Caco-2 (cell line): ENCODE measurements at regions not wholly inside any gene's neighbourhood (a gene's known extent, or its start where the extent isn't known, plus 50 kb on each side); places are given as distances from the start of the nearest gene placed in this dataset.

Source experiments
- BruUV-seq: library from RNA; stranded (reverse); fragments of 400-500 nt; replicated peaks from 2 replicates; lab custom pipeline; 2021; lab: Mats Ljungman, UMichigan
- CTCF ChIA-PET: fragments of 300-600 bp; sonication (Branson Sonifier 250); formaldehyde crosslinking; loops from one replicate; lab custom pipeline; 2022; ENCODE audit warnings: antibody characterized with exemption; lab: Charles Lee
- POLR2A ChIA-PET: fragments of 300-600 bp; sonication (Branson Sonifier 250); formaldehyde crosslinking; loops from one replicate; lab custom pipeline; 2022; ENCODE audit warnings: antibody characterized with exemption; lab: Charles Lee
- DNase-seq, 2 experiments: peaks; one replicate each; pipeline versions ENCODE4 v3.0.0 to v3.0.0-alpha.2; 2020 to 2022
- H3K27me3 ChIP-seq: replicated peaks from 2 replicates; pipeline ENCODE4 v1.6.0; 2011; ENCODE audit warnings: low read length; ENCODE audit not compliant: control insufficient read depth, insufficient read depth
- H3K36me3 ChIP-seq: 2 replicates; pipeline ENCODE4 v1.5.1; 2011; ENCODE audit warnings: low read length; ENCODE audit not compliant: control insufficient read depth, insufficient read depth
- H3K4me1 ChIP-seq: fragments of 250-450 bp; sonication (Bioruptor Pico); 2 replicates; pipeline ENCODE4 v1.5.1; 2020; ENCODE audit warnings: mild to moderate bottlenecking
- H3K4me3 ChIP-seq: 2 replicates; pipeline ENCODE4 v1.5.1; 2011; ENCODE audit warnings: low read depth, mild to moderate bottlenecking, control low read depth, low read length
- H3K9me3 ChIP-seq: fragments of 250-450 bp; sonication (Bioruptor Pico); 2 replicates; pipeline ENCODE4 v1.5.1; 2020; ENCODE audit warnings: mild to moderate bottlenecking, moderate library complexity
- H3K27ac Mint-ChIP-seq: one replicate; pipeline ENCODE4 v1.8.0; 2022; ENCODE audit warnings: mixed read lengths; ENCODE audit not compliant: unreplicated experiment
- H3K27me3 Mint-ChIP-seq: one replicate; pipeline ENCODE4 v1.8.0; 2022; ENCODE audit warnings: mixed read lengths; ENCODE audit not compliant: insufficient read depth, unreplicated experiment
- H3K36me3 Mint-ChIP-seq: one replicate; pipeline ENCODE4 v1.8.0; 2022; ENCODE audit warnings: mild to moderate bottlenecking, mixed read lengths; ENCODE audit not compliant: insufficient read depth, unreplicated experiment
- H3K4me1 Mint-ChIP-seq: one replicate; pipeline ENCODE4 v1.8.0; 2022; ENCODE audit warnings: low read depth, mixed read lengths; ENCODE audit not compliant: unreplicated experiment
- H3K4me3 Mint-ChIP-seq: one replicate; pipeline ENCODE4 v1.8.0; 2022; ENCODE audit warnings: mild to moderate bottlenecking, moderate library complexity, mixed read lengths; ENCODE audit not compliant: unreplicated experiment
- H3K9me3 Mint-ChIP-seq: one replicate; pipeline ENCODE4 v1.8.0; 2022; ENCODE audit warnings: mixed read lengths; ENCODE audit not compliant: unreplicated experiment
- intact Hi-C: fragments of 100-400 bp; cut with micrococcal nuclease; formaldehyde crosslinking; loops from one replicate; pipeline ENCODE4 v1.10.0; 2022; ENCODE audit not compliant: unreplicated experiment
- TF ChIP-seq, protein P1 (sequence below), 2 experiments: fragments of 200-600 bp in 1 of 2; IDR thresholded peaks; 1 replicate in 1 of 2; 2 replicates in 1 of 2; pipeline versions ENCODE4 v1.5.1 to v1.8.0; 2011 to 2022; ENCODE audit warnings: antibody characterized with exemption in 1 of 2, control low read depth in 1 of 2, inconsistent platforms in 1 of 2, low read depth in 1 of 2, low read length in 1 of 2, mild to moderate bottlenecking in 1 of 2, moderate library complexity in 1 of 2; ENCODE audit not compliant: insufficient read depth in 1 of 2, severe bottlenecking in 1 of 2, unreplicated experiment in 1 of 2

DNA sequence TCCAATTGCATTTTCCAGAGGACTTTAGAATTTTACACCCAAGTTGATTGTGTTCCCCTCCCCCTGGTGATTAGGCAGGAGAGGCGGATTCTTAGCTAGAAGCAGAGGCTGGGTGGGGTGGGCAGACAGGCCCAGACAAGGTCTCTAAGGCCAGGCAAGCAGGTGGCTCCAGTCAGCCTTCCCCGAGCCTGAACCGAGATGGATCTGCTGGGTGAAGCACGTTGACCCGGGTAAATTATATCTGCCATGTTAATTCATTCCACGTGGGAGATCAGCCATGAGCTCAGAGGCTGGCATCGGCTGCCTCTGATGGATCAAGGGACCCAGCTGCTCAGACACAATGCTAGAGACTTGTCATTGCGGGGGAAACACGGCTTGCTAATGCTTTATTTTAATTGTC, 159.5 kb upstream of the MAFB start:
- CTCF ChIA-PET, result no interaction called here
- intact Hi-C loops, result no loop called here
- peaks cover 16% of the 10 kb centered on the region for H3K27me3 Mint-ChIP-seq

DNA sequence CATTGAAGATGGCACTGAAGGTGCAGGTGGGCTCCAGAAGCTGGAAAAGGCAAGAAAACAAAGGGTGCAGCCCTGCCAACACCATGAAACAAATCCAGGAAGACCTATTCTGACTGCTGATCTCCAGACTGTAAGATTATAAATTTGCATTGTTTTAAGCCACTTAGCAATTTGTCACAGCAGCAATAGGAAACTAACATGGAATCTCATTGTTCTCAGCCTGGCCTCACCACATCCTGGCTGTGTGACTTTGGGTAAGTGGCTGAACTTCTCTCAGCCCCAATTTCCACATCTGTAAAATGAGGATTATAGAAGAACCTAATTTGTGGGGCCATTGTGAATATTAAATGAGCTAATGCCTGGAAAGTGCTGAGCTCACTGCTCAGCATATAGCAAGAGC, 160.4 kb upstream of the MAFB start:
- no peak overlapping the region for H3K4me3 ChIP-seq
- Mint-ChIP-seq H3K27ac (no peak overlapping the region), H3K4me3 (no peak overlapping the region), H3K36me3 (no peaks in the 10 kb centered on the region), H3K27me3 (peaks cover 21% of the 10 kb centered on the region), H3K4me1 (no peaks in the 10 kb centered on the region), H3K9me3 (peaks cover 10% of the 10 kb centered on the region)
- no TSS peak for BruUV-seq
- intact Hi-C loops, result no loop called here
- TF ChIP-seq, protein P1, sequence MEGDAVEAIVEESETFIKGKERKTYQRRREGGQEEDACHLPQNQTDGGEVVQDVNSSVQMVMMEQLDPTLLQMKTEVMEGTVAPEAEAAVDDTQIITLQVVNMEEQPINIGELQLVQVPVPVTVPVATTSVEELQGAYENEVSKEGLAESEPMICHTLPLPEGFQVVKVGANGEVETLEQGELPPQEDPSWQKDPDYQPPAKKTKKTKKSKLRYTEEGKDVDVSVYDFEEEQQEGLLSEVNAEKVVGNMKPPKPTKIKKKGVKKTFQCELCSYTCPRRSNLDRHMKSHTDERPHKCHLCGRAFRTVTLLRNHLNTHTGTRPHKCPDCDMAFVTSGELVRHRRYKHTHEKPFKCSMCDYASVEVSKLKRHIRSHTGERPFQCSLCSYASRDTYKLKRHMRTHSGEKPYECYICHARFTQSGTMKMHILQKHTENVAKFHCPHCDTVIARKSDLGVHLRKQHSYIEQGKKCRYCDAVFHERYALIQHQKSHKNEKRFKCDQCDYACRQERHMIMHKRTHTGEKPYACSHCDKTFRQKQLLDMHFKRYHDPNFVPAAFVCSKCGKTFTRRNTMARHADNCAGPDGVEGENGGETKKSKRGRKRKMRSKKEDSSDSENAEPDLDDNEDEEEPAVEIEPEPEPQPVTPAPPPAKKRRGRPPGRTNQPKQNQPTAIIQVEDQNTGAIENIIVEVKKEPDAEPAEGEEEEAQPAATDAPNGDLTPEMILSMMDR (IDR thresholded peaks at IDR 0.05; ENCODE audit: insufficient read depth in 1 of 2, low read depth in 1 of 2, low read length in 1 of 2, severe bottlenecking in 1 of 2, unreplicated experiment in 1 of 2), result no peak
- ChIA-PET CTCF (no interaction called here), POLR2A (no interaction called here)
- peaks cover 4% of the 10 kb centered on the region; the same call in 1 of the 2 replicates for H3K9me3 ChIP-seq
- DNase-seq, result no peak
- no peaks in the 10 kb centered on the region for H3K4me1 ChIP-seq
- no peaks in the 10 kb centered on the region; the same call in none of the 2 replicates for H3K27me3 ChIP-seq
- H3K36me3 ChIP-seq, result no peaks in the 10 kb centered on the region

More for the DNA sequence above, 159.5 kb upstream of the MAFB start:
- Histone ChIP-seq H3K27me3 (no peaks in the 10 kb centered on the region; the same call in 1 of the 2 replicates), H3K9me3 (peaks cover 4% of the 10 kb centered on the region; the same call in 1 of the 2 replicates), H3K4me1 (no peaks in the 10 kb centered on the region), H3K4me3 (no peak overlapping the region), H3K36me3 (no peaks in the 10 kb centered on the region)
- Mint-ChIP-seq H3K4me1 (no peaks in the 10 kb centered on the region), H3K9me3 (peaks cover 10% of the 10 kb centered on the region), H3K4me3 (no peak overlapping the region), H3K27ac (no peak overlapping the region), H3K36me3 (no peaks in the 10 kb centered on the region)
- no TSS peak for BruUV-seq
- no peak for DNase-seq
- POLR2A ChIA-PET, result no interaction called here
- TF ChIP-seq, protein P1 (IDR thresholded peaks at IDR 0.05; ENCODE audit: insufficient read depth in 1 of 2, low read depth in 1 of 2, low read length in 1 of 2, severe bottlenecking in 1 of 2, unreplicated experiment in 1 of 2), result no peak

DNA sequence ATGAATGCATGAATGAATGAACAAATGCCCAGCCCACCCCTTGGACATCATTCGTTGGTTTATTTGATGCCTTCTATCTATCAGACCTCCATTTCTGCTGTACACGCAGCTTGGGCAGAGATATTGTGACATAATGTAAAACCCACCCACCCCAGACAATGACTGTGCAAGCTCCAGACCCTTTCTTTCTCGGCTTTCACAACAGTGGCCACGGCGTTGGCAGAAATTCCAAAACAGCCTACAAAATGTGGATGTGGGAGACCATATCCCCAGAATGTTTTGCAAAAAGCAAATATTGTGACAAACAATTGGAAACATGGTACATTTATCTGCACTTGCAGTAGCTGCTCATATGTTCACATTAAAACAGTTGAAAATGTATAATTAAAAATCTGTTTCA, 162.0 kb upstream of the MAFB start:
- no peaks in the 10 kb centered on the region; the same call in none of the 2 replicates for H3K27me3 ChIP-seq
- H3K4me3 ChIP-seq, result no peak overlapping the region
- H3K36me3 Mint-ChIP-seq, result no peaks in the 10 kb centered on the region
- peaks cover 3% of the 10 kb centered on the region for H3K9me3 Mint-ChIP-seq
- TF ChIP-seq, protein P1 (IDR thresholded peaks at IDR 0.05; ENCODE audit: insufficient read depth in 1 of 2, low read depth in 1 of 2, low read length in 1 of 2, severe bottlenecking in 1 of 2, unreplicated experiment in 1 of 2), result no peak
- no peaks in the 10 kb centered on the region for H3K4me1 ChIP-seq
- H3K27me3 Mint-ChIP-seq, result peaks cover 21% of the 10 kb centered on the region
- H3K4me3 Mint-ChIP-seq, result no peak overlapping the region
- intact Hi-C loops, result no loop called here
- H3K27ac Mint-ChIP-seq, result no peak overlapping the region
- POLR2A ChIA-PET, result no interaction called here
- no peak for DNase-seq
- BruUV-seq, result no TSS peak
- H3K36me3 ChIP-seq, result no peaks in the 10 kb centered on the region
- no peaks in the 10 kb centered on the region for H3K9me3 ChIP-seq
- CTCF ChIA-PET, result no interaction called here
- no peaks in the 10 kb centered on the region for H3K4me1 Mint-ChIP-seq
